ENCODE measurements at regions not wholly inside any gene's neighbourhood (a gene's known extent, or its start where the extent isn't known, plus 50 kb on each side); places are given as distances from the start of the nearest gene placed in this dataset.

- DNase-seq (ENCODE audit: low read depth), result no peak
Measured at GRCh38 chr1:172949096-172949495, 101.6 kb downstream of the TNFSF18 start.

- DNase-seq (ENCODE audit: low read depth), result no peak
Measured at GRCh38 chr1:172950528-172950927, 100.2 kb downstream of the TNFSF18 start.

DNA sequence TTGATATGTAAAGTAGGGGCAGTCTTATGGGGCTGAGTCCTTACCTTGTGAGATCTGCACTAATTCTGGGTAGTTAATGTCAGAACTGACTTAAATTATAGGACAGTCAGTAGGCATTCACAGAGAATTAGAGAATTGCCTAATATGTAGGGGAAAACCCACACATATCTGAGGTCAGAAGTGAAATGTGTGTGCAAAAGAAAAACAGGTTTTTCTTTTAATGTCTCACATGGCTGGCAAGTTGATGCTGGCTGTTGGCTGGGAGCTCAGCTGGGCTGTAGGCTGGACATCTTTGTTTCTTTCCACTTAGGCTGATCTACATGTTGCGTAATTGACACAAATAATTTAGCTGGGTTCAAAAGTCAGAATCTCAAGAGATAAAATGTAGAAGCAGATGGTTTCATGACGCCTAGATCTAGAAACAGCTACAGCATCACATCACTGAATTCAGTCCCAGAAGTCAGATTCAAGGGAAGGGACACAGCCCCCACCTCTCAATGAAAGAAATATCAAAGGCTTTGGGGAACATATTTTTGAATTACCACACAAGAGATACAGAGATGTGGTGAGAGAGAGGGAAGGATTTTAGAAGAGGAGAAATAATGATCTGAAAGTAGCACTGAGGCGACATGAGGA is 98.9 kb downstream of the TNFSF18 start:
- peak; percentile 21 for DNase-seq (ENCODE audit: low read depth)

DNA sequence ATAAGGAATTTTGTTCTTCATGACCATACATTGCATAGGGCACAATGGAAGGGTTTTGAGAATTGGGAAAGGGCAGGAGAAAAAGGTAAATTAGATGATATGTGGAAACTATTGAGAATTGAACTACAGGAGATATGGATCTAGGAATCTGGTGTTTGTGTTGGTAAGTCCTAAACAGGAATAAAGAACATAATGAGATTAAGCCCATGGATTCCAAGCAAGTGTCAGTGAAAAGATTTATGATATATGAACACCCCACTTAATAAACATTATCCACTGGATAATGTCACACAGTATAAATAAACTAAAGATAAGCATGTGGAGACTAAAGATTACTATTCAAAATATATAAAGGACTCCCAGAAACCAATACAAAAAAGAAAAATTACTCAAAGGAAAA is 98.2 kb downstream of the TNFSF18 start:
- DNase-seq (ENCODE audit: low read depth), result no peak

DNA sequence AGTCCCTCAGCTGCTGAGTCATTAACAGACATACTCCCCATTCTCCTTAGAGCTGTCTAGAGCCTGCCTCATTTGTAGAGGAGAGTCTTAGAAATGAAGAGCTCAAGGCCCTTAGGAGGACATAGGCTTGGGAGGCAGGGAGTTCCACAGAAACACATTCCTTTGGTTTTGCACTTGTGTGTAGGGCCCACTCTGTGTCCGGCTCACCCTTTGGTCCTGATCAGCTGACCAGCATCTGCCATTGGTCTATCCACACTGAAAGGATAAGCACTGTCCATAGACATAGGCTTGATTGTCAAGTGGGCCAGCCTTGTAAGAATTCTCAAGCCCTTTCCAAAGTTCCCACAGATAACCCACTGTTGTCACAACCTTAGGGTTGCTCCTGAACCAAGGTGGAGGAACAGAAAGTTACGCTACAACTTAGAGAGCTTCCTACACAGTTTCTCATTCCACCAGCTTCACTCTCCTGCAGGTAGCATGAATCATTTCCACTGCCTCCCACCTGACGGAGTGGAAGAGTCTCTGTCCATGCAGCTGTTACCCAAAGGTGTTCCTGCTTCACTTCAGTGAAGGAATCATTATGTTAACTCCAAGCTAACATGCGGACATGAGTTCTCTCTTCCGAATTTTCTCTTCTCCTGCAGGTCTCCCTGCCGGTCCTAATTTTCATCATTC is 96.1 kb downstream of the TNFSF18 start:
- peak; percentile 65 for DNase-seq (ENCODE audit: low read depth)

DNA sequence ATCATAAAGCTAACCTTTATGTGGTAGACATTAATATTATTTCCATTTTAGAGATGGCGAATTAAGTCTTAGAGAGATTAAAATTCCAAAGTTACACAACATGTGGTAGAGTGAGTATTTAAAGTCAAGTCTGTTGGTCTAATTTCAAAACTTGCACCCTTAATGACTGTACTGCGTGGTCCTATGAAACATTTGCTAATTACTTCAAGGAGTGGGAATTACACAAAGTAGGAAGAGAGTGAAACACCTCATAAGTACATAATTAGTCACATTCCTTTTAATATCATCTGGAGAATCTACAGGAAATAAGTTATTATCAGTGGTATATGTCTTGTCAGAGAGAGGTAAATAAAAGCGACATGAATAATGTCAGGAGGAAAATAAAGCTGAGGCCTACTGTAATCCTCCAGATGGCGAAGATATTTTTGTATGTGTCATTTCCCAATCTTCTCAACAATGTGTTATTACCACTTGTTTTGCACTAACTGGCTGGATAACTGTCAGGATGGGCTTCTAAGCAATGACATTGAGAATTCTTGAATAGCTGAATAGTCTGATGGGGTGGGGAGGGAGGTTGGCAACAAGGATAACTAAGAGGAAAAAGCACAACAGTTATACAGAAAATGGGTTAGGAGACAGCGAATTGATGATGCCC is 95.5 kb downstream of the TNFSF18 start:
- peak; percentile 83 for DNase-seq (ENCODE audit: low read depth)

DNA sequence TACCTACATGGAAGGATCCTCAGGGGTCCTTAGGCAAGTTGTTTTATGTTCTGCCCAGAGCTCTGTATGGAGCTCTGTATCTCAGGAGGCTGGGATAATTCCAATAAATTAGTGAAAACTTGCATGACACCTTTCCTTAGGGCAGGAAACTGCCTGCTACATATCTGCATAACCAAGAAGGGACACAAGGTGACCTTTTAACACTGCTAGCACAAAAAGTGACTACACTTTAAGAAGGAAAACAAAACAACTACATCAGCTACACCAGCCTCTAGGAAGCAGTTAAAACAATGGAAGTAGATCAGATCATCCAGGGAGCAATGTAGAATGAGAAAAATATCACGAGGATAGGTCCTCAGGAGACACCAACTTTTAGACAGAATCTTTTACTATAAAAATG is 93.9 kb downstream of the TNFSF18 start:
- no peak for DNase-seq (ENCODE audit: low read depth)

GRCh38 chr1:172957491-172957890 is 93.2 kb downstream of the TNFSF18 start:
- no peak for DNase-seq (ENCODE audit: low read depth)

GRCh38 chr1:172959571-172959970 is 91.2 kb downstream of the TNFSF18 start:
- no peak for DNase-seq (ENCODE audit: low read depth)

GRCh38 chr1:172960019-172960418 is 90.7 kb downstream of the TNFSF18 start:
- no peak for DNase-seq (ENCODE audit: low read depth)

DNA sequence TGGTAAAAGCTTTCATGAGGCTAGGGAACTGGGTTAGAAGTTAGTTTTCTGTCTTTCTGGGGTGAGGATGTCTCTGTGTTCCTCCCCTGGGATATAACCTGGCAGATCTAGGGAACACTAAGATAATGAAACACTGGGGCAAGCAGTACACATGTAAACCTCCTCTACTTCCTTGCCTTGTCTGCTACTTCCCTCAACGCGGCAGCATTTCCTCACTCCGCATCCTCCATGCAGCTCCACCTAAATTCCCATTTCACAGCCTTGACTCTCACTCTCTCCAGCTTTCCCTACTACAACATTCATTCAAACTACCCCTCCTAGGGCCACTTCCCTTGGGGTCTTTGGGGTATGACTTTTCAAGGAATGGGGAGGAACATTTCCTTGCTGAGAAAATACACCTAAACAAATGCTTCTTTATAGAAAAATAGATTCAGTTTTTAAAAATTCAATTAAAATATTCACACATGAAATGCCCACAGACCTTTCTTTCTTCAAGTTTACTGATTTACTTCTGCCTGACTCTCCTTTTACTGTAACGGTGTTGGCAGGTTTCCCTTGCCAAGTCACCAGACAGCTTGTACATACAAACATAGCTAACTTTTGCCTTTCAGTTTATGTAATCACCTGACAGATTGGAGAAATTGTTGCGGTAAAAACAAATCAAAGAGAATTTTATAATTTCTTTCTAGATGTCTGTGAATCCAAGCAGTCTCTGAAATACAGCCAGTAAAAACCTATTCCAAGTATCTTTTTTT is 90.1 kb downstream of the TNFSF18 start:
- DNase-seq (ENCODE audit: low read depth), result no peak

DNA sequence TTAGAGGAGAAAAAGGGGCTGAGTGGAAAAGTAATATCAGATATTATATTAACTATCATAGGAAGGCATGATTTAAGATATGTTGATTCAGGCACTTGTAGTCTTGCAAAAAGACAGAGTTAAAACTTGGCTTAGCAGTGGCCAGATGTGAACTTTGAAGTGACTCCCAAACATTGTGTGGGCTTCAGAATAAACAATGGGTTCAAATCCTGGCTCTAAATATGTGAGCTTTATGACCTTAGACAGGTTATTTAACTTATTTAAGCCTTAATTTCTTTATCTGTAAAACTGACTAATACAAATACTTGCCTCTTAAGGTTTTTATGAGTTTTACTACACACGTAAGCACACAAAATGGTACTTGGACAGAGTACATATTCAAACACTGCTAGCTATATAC is 85.9 kb downstream of the TNFSF18 start:
- DNase-seq (ENCODE audit: low read depth), result no peak

GRCh38 chr1:172966844-172967540 is 83.7 kb downstream of the TNFSF18 start:
- DNase-seq (ENCODE audit: low read depth), result no peak

- DNase-seq (ENCODE audit: low read depth), result no peak
Measured at GRCh38 chr1:172967936-172968335, 82.8 kb downstream of the TNFSF18 start.

DNA sequence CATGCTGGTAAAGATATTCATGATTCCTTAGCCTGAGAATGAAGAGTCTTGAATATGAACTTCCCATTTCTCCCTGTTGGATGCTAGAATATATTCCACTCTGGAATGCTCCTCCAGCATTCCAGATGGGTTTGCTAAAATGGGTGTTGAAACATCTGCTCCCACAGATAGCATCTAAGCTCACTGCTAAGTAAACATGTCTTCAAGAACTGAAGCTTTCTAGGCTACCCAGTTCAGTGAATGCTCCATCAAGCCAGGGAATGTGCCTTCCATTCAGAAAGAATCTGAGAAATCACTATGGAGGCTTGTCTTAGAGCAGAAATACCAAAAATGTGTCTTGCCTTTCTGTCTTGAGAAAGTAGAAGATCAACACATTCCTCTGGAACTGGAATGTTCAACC is 81.1 kb downstream of the TNFSF18 start:
- peak; percentile 51 for DNase-seq (ENCODE audit: low read depth)

DNA sequence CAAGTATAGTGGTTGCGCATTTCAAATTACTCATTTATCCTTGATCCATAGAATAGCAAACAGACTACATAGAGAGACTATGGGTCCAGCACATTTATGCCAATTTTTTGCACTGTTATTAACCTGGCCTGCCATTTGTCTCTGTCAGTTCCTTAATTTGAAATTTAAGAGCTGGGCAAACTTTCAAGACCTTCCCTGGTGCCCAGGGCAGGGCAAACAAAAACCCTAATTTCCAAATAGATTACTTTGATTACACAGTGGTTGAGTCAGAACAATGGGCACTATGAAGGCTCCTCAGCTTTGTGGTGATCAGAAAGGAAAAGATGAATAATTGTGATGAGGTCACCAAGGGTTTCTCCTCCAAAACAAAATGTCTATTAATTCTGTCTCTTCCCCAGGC is 80.6 kb downstream of the TNFSF18 start:
- no peak for DNase-seq (ENCODE audit: low read depth)

DNA sequence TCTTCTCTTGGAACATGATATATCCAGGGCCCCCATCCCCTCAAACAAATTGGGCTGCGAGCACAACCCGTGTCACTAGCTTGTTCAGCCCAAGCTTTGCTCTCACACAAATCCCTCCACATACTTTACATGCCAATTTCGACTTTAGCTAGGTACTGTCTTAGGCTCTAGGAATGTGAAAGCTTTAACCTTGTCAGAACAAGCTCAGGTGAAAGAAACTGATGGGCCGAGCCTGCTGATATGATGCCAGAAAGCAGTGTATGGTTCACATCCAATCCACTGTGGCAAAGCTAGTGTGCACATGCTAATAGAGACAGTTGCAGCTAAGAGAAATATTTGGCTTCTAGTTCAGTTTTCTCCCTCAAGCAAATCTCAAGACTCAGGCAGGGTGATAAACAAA is 79.5 kb downstream of the TNFSF18 start:
- DNase-seq (ENCODE audit: low read depth), result no peak

GRCh38 chr1:172972258-172972657 is 78.5 kb downstream of the TNFSF18 start:
- no peak for DNase-seq (ENCODE audit: low read depth)

- no peak for DNase-seq (ENCODE audit: low read depth)
Measured at GRCh38 chr1:172973424-172973823, 77.3 kb downstream of the TNFSF18 start.

DNA sequence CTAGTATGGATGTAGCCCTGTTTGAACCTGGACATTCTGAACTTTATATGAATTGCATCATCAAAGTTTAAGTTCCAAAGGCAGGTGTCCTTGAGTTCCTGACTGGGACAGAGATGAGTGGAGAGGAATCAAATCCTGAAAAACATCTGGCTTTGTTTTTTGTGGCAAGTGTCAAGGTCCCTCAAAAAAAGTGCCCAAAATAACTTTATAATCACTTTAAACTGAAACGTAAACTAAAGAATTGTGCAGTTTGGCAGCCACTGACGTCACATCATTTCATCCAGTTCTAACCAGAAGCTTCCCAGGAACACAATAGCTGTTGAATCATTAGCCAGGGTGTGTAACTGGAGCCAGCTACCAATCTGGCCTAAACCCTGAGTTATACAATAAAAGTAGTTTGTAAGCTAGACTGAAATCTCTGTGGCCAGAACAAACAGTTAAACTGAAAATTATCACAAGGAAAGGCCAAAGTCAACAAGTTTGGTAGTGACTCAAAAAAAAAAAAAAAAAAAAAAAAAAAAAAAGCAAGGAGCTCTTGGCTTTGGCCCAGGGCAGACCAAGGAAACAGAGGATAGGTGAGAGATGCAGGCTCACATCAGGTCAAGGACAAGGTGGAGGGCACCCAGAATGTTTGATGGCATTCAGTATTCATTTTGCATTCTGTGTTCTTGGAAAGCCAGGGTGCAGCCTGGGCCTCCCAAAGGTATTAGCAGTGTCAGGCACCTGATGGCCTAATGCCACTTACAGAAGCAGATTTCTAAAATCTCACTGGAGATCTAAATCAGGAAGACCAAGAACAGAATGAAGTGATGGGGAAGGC is 74.3 kb downstream of the TNFSF18 start:
- DNase-seq (ENCODE audit: low read depth), result peak; percentile 58
